T1000 (cell line): ENCODE measurements at regions not wholly inside any gene's neighbourhood (a gene's known extent, or its start where the extent isn't known, plus 50 kb on each side); places are given as distances from the start of the nearest gene placed in this dataset.
A peak's percentile ranks its signal among the peaks of the same experiment; 100 is the strongest.

Experiments used
- DNase-seq: peaks from one replicate; lab custom pipeline; 2025; ENCODE audit warnings: mixed read lengths; lab: John Stamatoyannopoulos, UW

- DNase-seq: no peak
These were observed 77.9 kb downstream of the PSMG1 start for GRCh38 chr21:39105341-39105765.

DNA sequence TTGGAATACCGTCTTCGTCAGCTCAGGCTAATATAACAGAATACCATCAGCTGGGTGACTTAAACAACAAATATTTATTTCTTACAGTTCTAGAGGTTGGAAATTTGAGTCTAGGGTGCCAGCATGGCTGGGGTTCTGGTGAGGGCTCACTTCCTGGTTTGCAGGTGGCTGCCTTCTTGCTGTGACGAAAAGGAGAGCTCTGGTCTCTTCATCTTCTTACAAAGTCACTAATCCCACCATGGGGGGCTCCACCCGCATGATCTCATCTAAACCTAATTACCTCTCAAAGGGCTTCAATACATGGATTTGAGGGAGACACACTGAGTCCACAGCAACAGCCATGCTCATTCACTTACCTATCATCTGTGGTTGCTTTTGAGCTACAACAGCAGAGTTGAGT, 78.3 kb downstream of the PSMG1 start:
- DNase-seq: no peak

- DNase-seq: no peak
These were observed 79.6 kb downstream of the PSMG1 start for GRCh38 chr21:39103689-39104088.

GRCh38 chr21:39099859-39100258, 83.4 kb downstream of the PSMG1 start:
- no peak for DNase-seq

DNA sequence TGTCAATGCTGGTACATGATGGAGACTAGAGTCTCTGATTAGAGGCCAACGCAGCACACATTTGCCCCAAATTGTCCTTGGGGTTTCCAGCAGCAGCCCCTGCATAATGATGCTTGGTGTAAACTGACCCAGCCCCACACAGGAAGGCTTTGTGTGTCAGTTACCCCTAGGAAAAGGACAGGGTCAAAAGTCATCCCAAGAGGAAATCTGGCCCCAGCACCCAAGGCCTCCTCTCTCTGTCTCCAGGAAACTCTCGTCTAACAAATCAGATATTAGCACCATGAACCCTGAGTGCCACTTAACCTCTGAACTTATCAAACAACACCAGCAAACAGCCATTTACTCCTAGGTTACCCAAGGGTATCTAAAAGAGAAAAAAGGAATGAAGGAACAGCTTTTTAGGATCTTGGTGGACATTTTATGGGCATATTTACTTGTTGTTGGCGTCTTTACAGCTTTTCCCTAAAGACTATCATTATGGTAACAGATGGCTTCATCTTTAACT, 84.5 kb downstream of the PSMG1 start:
- DNase-seq: no peak

- no peak for DNase-seq
These were observed 85.3 kb downstream of the PSMG1 start for GRCh38 chr21:39097981-39098380.

- no peak for DNase-seq
These were observed 85.9 kb downstream of the PSMG1 start for GRCh38 chr21:39097335-39097861.

GRCh38 chr21:39096754-39097153, 86.5 kb downstream of the PSMG1 start:
- no peak for DNase-seq

GRCh38 chr21:39095681-39096080, 87.6 kb downstream of the PSMG1 start:
- no peak for DNase-seq

- no peak for DNase-seq
These were observed 88.2 kb downstream of the PSMG1 start for GRCh38 chr21:39094847-39095579.

GRCh38 chr21:39094087-39094780, 89.0 kb downstream of the PSMG1 start:
- no peak for DNase-seq

DNA sequence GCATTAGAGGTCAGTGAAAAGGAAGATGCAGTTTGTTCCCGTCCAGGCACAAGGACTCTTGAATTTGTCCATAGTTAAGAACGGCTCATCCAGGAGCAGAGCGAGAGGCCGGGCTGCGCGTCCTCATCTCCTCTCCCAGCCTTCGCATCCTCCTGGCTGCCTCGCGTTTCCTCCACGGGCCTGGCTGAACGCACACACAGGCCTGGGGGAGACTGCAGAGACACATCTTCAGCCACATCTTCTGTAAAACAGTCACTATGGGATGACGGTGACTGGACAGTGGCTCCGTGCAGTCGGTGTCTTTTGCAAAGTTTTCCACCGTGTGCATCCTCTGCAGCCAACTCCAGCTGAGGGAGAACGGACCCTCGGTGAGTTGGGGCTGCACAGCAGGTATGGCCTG, 89.7 kb downstream of the PSMG1 start:
- no peak for DNase-seq

DNA sequence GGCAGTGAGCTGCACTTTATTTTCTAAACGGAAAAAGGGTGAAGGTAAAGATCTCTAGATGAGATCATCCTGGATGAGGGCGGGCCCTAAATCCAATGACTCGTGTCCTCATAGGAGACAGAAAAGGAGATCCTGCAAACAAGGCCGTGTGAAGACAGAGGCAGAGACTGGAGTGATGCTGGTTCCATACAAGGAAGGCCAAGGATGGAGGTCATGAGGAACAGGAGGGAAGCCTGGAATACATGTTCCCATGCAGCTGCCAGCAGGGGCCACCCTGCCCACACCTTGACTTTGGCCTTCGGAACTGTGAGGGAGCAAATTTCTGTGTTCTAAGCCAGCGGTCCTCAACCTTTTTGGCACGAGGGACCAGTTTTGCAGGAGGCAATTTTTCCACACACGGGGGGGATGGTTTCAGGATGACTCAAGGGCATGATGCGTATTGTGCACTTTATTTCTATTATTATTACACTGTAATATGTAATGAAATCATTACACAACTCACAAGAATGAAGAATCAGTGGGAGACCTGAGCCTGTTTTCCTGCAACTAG, 94.3 kb downstream of the PSMG1 start:
- DNase-seq: peak; percentile 71

DNA sequence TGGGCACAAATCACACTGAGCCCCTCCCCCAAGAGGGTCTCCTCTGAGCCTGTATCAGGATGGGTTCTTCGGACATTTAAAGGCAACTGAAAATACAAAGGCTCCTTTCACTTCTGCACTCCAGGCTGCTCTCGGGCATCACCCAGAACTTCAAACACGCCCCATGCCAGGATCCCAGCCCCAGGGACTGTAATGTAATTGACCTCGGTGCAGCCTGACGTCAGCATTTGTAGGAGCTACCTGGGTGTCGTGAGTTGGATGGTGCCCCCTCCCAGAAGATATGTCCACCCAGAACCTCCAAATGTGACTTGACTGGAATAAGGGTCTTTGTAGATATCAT, 95.2 kb downstream of the PSMG1 start:
- DNase-seq: no peak

DNA sequence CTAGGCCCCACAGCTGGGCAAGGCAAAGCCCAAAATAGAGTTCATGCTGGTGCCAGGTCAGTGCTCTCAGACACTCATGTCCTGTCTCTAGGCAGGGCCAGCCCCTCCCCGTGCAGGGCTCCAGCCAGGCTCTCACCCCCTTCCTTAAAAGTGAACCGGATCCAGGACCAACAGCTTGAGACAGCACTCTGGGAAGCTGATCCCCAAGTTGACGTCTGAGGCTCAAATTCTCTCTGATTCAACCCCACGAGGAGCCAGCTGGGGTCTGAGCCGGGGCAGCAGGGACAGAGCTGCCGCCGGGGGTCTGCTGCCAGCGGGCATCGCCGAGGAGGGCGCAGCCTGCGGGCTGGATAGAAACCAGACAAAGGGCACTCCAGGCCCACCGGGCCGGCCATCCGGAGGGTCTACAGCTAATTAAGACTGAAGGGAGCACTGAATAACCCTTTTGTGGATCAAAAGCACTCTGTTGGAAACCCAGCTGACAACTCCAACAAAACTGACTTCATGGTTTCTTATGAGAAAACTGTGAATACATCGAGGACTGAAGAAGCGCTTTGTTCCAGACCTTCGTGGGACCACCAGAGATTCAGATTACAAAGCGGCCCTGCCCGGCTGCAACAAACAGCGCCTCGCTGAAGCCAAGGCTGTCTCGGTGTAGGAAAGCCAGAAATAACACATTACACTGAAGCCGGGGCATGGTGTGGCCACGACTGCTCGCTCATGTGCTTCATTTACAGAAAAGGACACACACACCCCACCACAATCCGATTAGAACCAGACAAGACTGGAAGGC, 95.8 kb downstream of the PSMG1 start:
- no peak for DNase-seq

GRCh38 chr21:39086547-39086946, 96.7 kb downstream of the PSMG1 start:
- DNase-seq: no peak

DNA sequence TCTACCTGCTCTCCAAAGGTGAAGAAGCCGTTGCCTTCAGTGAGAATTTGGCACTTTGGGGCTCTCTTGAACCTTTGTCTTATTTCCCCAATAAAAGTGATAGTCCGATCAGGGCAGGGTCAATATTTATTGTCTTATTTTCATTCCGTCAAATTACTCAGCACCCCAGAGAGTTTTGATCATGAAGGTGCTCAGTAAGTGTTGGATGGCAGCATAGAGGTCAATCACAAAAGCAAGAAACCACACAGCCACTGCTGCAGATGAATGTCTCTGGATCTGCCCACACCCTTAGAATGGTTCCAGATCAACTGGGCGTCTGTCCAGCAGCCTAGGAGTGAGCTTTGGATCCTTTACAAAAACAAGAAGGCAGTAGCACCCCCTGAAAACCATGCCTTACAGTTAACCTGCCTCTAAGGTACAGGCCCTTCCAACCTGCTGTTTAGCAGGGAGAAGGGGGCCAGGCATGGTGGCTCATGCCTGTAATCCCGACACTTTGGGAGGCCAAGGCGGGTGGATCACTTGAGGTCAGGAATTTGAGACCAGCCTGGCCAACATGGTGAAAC, 97.3 kb downstream of the PSMG1 start:
- no peak for DNase-seq

GRCh38 chr21:39084979-39085729, 98.1 kb downstream of the PSMG1 start:
- no peak for DNase-seq

- DNase-seq: no peak
These were observed 99.2 kb downstream of the PSMG1 start for GRCh38 chr21:39084073-39084472.

DNA sequence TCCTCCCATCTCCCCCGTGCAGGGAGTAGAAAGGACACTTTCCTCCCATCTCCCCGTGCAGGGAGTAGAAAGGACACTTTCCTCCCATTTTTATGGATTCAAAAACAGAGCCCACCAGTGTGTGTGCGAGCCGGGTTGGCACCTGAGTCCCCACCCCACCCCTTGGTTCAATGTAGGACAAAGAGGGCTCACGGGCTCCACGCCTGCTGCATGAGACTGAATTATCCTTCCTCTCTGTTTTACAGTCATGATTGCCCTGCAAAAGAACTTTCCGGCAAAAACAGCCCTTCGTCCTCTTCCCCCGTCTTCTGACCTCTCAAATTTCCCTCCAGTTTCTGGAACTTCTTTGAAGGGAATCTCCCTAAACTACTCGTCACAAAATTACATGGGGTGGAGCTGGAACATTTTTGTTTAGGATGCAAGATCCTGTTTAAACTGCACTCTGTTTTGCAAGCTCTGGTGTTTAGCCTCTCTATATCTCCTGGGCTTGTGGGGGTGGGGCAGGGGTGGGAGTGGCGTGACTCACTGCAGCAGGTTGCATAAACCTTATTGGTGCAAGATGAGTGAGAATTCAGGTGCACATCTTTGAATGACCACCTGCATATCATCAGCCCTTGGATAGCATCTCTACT, 99.8 kb downstream of the PSMG1 start:
- DNase-seq: no peak
